Skeletal muscle tissue (tissue), 3 donors: ENCODE measurements at regions not wholly inside any gene's neighbourhood (a gene's known extent, or its start where the extent isn't known, plus 50 kb on each side); places are given as distances from the start of the nearest gene placed in this dataset.

Experiments
- H3K27ac ChIP-seq: one replicate; pipeline ENCODE4 v1.7.0; 2013; ENCODE audit warnings: mild to moderate bottlenecking, low read depth, low read length, inconsistent platforms
- H3K27me3 ChIP-seq, 3 donors: one replicate each; pipeline ENCODE4 v1.7.0; 2013; ENCODE audit warnings: low read length in 3 of 3; ENCODE audit not compliant: control insufficient read depth in 3 of 3, insufficient read depth in 3 of 3
- H3K36me3 ChIP-seq, 3 donors: one replicate each; pipeline ENCODE4 v1.7.0; 2013; ENCODE audit warnings: low read length in 3 of 3; ENCODE audit not compliant: control insufficient read depth in 3 of 3, insufficient read depth in 3 of 3
- H3K4me1 ChIP-seq, 3 donors: one replicate each; pipeline ENCODE4 v1.7.0; 2013; ENCODE audit warnings: low read length in 3 of 3, mild to moderate bottlenecking in 3 of 3; ENCODE audit not compliant: control insufficient read depth in 3 of 3, insufficient read depth in 3 of 3
- H3K4me3 ChIP-seq, 3 donors: one replicate each; pipeline ENCODE4 v1.7.0; 2013; ENCODE audit warnings: low read length in 3 of 3
- H3K9ac ChIP-seq, 3 donors: one replicate each; pipeline ENCODE4 v1.7.0; 2013; ENCODE audit warnings: low read length in 3 of 3, mild to moderate bottlenecking in 3 of 3, moderate library complexity in 2 of 3, low read depth in 1 of 3
- H3K9me3 ChIP-seq, 3 donors: one replicate each; pipeline ENCODE4 v1.7.0; 2013; ENCODE audit warnings: low read length in 3 of 3; ENCODE audit not compliant: control insufficient read depth in 3 of 3
- donor health status: Osteomylitis.

DNA sequence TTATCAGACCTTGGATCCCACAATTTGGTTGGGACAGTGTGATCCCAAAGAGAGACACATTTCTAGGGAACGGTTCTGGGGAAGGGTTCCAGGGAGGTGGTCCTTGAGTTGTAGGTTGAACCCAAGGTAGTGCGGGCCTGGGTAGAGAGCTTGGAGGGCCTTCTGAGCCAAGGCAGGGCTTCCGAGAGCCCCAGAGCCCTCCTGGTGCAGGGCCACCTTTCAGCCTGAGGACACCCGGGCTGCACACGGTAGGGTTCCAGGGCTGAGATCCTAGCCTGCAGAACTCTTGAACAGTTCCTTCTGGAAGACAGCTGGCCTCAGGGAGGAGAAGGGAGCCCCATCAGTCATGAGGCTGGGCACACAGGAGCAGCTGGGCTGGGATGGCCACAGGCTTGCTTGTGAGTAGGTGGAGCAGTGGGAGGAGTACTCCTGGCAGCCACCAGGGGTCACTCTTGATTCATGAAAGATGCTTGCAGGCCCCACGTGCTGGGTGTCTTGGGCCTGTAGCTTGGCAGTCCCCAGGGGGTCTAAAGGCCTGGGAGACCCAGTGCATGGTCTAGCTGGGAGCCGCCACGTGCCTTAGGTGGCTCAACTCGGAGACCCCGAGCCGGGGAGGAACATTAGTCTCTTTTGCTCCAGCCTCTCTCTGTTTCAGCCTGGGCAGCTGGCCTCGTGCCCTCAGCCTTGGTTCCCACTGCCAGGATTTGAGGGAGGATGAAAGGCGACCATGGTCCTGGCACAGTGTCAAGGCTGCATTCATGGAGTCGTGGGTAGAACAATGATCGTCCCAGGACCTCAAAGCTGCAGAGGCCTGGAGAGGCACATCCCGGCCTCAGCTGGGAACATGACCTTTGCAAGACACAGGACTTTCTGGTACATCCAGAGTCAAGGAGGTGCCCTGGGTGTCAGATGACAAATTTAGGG is 381.6 kb downstream of the TYW1 start:
- H3K9ac ChIP-seq: no peak overlapping the region
- no peaks in the 10 kb centered on the region for H3K36me3 ChIP-seq
- H3K9me3 ChIP-seq: peaks cover 0 to 2% (median 0%) of the 10 kb centered on the region in 3 donors
- no peak overlapping the region for H3K27ac ChIP-seq
- no peak overlapping the region for H3K4me3 ChIP-seq
- no peaks in the 10 kb centered on the region for H3K27me3 ChIP-seq
- peaks cover 0 to 4% (median 0%) of the 10 kb centered on the region in 3 donors for H3K4me1 ChIP-seq

GRCh38 chr7:67380326-67380725 is 383.7 kb downstream of the TYW1 start:
- Histone ChIP-seq H3K9ac (no peak overlapping the region), H3K36me3 (no peaks in the 10 kb centered on the region), H3K4me1 (peaks cover 0 to 4% (median 0%) of the 10 kb centered on the region in 3 donors), H3K4me3 (no peak overlapping the region), H3K27ac (no peak overlapping the region), H3K27me3 (no peaks in the 10 kb centered on the region), H3K9me3 (peaks cover 0 to 2% (median 0%) of the 10 kb centered on the region in 3 donors)

GRCh38 chr7:67380858-67381257 is 384.2 kb downstream of the TYW1 start:
- Histone ChIP-seq H3K27me3 (no peaks in the 10 kb centered on the region), H3K36me3 (no peaks in the 10 kb centered on the region), H3K4me3 (no peak overlapping the region), H3K9ac (no peak overlapping the region), H3K27ac (no peak overlapping the region), H3K4me1 (peaks cover 0 to 4% (median 0%) of the 10 kb centered on the region in 3 donors), H3K9me3 (no peaks in the 10 kb centered on the region)

DNA sequence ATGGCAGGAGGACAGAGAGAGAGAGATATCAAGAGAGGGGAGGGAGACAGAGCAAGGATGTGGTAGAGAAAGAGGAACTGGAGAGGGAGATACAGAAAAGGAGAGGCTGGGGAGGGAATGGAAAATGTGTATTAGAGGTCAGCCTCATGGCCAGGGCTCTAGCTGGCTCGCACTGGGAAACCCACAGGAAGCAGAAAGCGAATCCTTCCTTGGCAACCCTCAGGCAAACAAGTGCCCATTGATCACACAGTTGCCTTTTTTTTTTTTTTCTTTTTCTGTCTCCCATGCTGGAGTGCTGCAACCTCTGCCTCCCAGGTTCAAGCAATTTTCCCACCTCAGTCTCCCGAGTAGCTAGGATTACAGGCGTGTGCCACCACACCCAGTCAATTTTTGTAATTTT is 391.2 kb downstream of the TYW1 start:
- Histone ChIP-seq H3K27ac (no peak overlapping the region), H3K9ac (no peak overlapping the region), H3K4me1 (peaks cover 0 to 4% (median 0%) of the 10 kb centered on the region in 3 donors), H3K9me3 (no peaks in the 10 kb centered on the region), H3K27me3 (peaks cover 0 to 18% (median 3%) of the 10 kb centered on the region in 3 donors), H3K36me3 (no peaks in the 10 kb centered on the region), H3K4me3 (no peak overlapping the region)

DNA sequence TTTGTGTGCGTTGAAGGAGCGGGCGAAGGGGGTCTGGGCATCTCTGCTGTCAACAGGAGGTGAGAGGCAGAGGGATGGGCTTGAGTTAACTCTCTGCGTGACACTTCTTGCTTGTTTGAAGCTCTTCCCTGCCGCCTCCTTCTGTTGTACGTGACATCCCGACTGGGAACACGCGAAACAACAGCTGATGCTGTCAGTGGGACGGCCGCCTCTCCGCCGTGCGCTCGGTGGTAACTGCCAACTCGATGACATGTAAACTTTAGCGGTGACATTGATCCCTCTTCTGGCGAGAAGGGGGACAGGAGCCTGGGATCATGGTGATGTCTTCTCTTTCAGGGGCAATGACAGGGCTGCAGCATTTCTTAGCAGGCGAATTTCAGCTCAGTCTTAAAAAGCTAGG is 394.5 kb downstream of the TYW1 start:
- Histone ChIP-seq H3K9ac (no peak overlapping the region), H3K4me1 (peaks cover 0 to 11% (median 2%) of the 10 kb centered on the region in 3 donors), H3K4me3 (no peak overlapping the region), H3K9me3 (no peaks in the 10 kb centered on the region), H3K27ac (no peak overlapping the region), H3K36me3 (no peaks in the 10 kb centered on the region), H3K27me3 (peaks cover 0 to 18% (median 3%) of the 10 kb centered on the region in 3 donors)

- Histone ChIP-seq H3K9me3 (no peaks in the 10 kb centered on the region), H3K9ac (no peak overlapping the region), H3K27ac (no peak overlapping the region), H3K36me3 (no peaks in the 10 kb centered on the region), H3K4me3 (no peak overlapping the region), H3K4me1 (peaks cover 0 to 11% (median 2%) of the 10 kb centered on the region in 3 donors), H3K27me3 (peaks cover 0 to 18% (median 3%) of the 10 kb centered on the region in 3 donors)
These were observed 396.2 kb downstream of the TYW1 start for GRCh38 chr7:67392596-67393438.

DNA sequence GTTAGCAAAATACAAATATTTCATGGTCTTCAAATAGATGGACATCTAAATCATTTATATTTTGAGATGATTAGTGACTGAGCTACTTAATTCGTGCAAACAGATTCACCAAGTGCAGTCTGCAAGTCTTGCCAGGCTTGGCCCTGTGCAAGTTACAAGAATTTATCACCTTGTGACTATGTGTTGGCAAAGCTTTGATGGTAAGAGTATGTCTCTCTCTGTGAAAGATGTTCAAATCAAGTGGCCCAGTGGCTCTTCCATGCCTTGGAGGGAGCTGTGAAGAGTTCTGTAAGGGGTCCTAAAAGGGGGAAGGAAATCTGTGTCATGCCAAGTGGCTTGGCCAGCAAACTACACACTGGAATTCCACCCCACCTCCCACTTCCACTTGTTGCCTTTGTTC is 397.3 kb downstream of the TYW1 start:
- Histone ChIP-seq H3K9me3 (no peaks in the 10 kb centered on the region), H3K27me3 (peaks cover 0 to 18% (median 3%) of the 10 kb centered on the region in 3 donors), H3K9ac (no peak overlapping the region), H3K4me1 (peaks cover 0 to 11% (median 2%) of the 10 kb centered on the region in 3 donors), H3K27ac (no peak overlapping the region), H3K36me3 (no peaks in the 10 kb centered on the region), H3K4me3 (no peak overlapping the region)

- H3K36me3 ChIP-seq: no peaks in the 10 kb centered on the region
These were observed 402.3 kb downstream of the TYW1 start for GRCh38 chr7:67398916-67399315.

DNA sequence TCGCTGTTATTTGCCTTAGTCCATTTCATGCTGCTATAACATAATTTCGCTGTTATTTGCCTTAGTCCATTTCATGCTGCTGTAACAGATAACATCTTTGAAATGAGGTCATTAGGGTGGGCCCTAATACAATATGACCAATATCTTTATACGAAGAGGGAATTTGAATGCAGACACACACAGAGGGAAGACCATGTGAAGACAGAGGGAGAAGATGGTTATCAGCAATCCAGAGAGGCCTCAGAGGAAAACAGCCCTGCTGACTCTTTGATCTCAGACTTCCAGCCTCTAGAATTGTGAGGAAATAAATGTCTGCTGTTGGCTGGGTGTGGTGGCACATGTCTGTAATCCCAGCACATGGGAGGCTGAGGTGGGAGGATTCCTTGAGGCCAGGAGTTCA is 404.9 kb downstream of the TYW1 start:
- H3K27ac ChIP-seq: no peak overlapping the region
- H3K9ac ChIP-seq: no peak overlapping the region
- no peaks in the 10 kb centered on the region for H3K4me1 ChIP-seq
- no peaks in the 10 kb centered on the region for H3K36me3 ChIP-seq
- no peaks in the 10 kb centered on the region for H3K27me3 ChIP-seq
- peaks cover 0 to 2% (median 0%) of the 10 kb centered on the region in 3 donors for H3K9me3 ChIP-seq
- H3K4me3 ChIP-seq: no peak overlapping the region

More at GRCh38 chr7:67398916-67399315, 402.3 kb downstream of the TYW1 start:
- Histone ChIP-seq H3K4me3 (no peak overlapping the region), H3K9me3 (peaks cover 0 to 2% (median 0%) of the 10 kb centered on the region in 3 donors), H3K27ac (no peak overlapping the region), H3K9ac (no peak overlapping the region), H3K4me1 (peaks cover 0 to 7% (median 0%) of the 10 kb centered on the region in 3 donors), H3K27me3 (no peaks in the 10 kb centered on the region)
